GM10248 (cell line): ENCODE measurements at regions not wholly inside any gene's neighbourhood (a gene's known extent, or its start where the extent isn't known, plus 50 kb on each side); places are given as distances from the start of the nearest gene placed in this dataset.

Experiments
- CTCF ChIA-PET: fragments of 300-600 bp; sonication (Branson Sonifier 250); formaldehyde crosslinking; extraction: SDS; loops from one replicate; lab custom pipeline; 2021; ENCODE audit warnings: antibody characterized with exemption; lab: Yijun Ruan, JAX
- POLR2A ChIA-PET: fragments of 350-650 bp; sonication (Branson Sonifier 250); formaldehyde crosslinking; extraction: SDS; loops from one replicate; lab custom pipeline; 2020; ENCODE audit warnings: antibody characterized with exemption; lab: Yijun Ruan, JAX
- DNase-seq: peaks from one replicate; pipeline ENCODE4 v3.0.0; 2012; ENCODE audit errors: extremely low spot score
- CTCF ChIP-seq: IDR thresholded peaks from 2 replicates; pipeline ENCODE4 v1.5.1; 2012; ENCODE audit warnings: mild to moderate bottlenecking, low read depth; ENCODE audit errors: extremely low read depth, missing control alignments, control extremely low read depth

- ChIA-PET CTCF (interaction anchor here (0.9 to 2.5 kb wide), 7 partner anchors 10 to 437 kb away, joined by 3 to 10 read pairs (median 5); no protein-coding TSS in a partner anchor), POLR2A (no interaction called here)
- no peak for TF ChIP-seq CTCF
- DNase-seq: no peak
Observed at GRCh38 chr7:121557034-121557892, 161.2 kb upstream of the FAM3C start.

GRCh38 chr7:121555558-121555957 is 159.4 kb upstream of the FAM3C start:
- no peak for TF ChIP-seq CTCF
- no peak for DNase-seq
- CTCF ChIA-PET: interaction anchor here (1.1 to 2.5 kb wide), 2 partner anchors 9 to 189 kb away, joined by 3 to 10 read pairs; no protein-coding TSS in a partner anchor
- POLR2A ChIA-PET: no interaction called here

GRCh38 chr7:121547544-121548092 is 151.5 kb upstream of the FAM3C start:
- POLR2A ChIA-PET: no interaction called here
- CTCF ChIA-PET: interaction anchor here (0.7 to 3.8 kb wide), 24 partner anchors 9 to 446 kb away, joined by 3 to 70 read pairs (median 4); partner anchors contain the start of gene FAM3C
- DNase-seq: peak; percentile 51
- peak; percentile 71 for TF ChIP-seq CTCF

- ChIA-PET POLR2A (no interaction called here), CTCF (interaction anchor here (0.7 to 3.8 kb wide), 25 partner anchors 8 to 447 kb away, joined by 3 to 70 read pairs (median 4); partner anchors contain the start of gene FAM3C)
- no peak for DNase-seq
- TF ChIP-seq CTCF: no peak
Observed at GRCh38 chr7:121546632-121547543, 150.8 kb upstream of the FAM3C start.

- TF ChIP-seq CTCF: no peak
- POLR2A ChIA-PET: interaction anchor here (0.6 kb wide), 1 partner anchor 14 kb away, joined by 7 read pairs; no protein-coding TSS in a partner anchor
- no peak for DNase-seq
- CTCF ChIA-PET: interaction anchor here (2.6 kb wide), 2 partner anchors 149 to 177 kb away, joined by 11 to 21 read pairs; partner anchors contain the start of gene FAM3C
Observed at GRCh38 chr7:121545418-121545817, 149.3 kb upstream of the FAM3C start.
